ENCODE measurements at regions not wholly inside any gene's neighbourhood (a gene's known extent, or its start where the extent isn't known, plus 50 kb on each side); places are given as distances from the start of the nearest gene placed in this dataset.
A peak's percentile ranks its signal among the peaks of the same experiment; 100 is the strongest.

DNA sequence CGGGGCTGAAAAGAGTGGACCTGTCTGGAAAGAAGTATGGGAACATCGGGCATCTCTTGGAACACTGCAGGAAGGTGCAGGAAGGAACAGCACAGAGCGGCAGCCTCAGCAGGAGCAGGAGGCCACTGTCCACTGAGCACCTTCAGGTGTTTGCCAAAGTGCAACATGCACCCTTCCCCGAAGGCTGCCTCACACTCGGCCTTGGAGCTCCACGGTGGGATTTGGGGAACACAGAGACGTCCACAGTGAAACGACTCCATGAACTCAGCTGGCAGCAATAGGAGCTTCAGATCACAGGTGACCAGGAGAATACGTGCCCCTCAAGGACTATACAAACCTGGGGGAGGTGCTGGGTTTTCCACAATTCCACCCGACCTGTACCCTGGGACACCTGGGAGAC, 140.3 kb upstream of the RET start:
- Mint-ChIP-seq H3K4me3 (ENCODE audit: unreplicated experiment) (no peak overlapping the region), H3K4me1 (ENCODE audit: unreplicated experiment) (peaks cover 5% of the 10 kb centered on the region)

DNA sequence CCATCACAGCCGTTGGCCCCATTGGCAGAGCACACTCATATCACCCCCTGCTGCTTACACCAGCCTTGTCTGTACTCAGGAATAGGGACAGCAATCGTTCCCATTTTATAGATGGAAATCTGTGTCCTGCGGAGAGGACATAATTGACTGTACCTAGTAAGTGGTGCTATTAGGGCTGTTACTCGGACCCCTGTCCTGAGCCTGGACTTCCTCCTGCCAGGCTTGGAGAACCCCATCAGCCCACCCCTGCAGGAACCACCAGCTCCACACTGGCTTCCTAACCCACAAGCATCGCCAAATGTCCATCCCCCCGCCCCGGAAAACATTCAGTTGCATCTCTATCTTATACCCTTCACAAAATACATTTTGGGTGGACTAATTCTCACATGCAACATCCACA, 139.8 kb upstream of the RET start:
- peaks cover 23% of the 10 kb centered on the region for H3K27me3 Mint-ChIP-seq (ENCODE audit: unreplicated experiment)
- peaks cover 5% of the 10 kb centered on the region for H3K4me1 Mint-ChIP-seq (ENCODE audit: unreplicated experiment)
- TF ChIP-seq, protein P1, sequence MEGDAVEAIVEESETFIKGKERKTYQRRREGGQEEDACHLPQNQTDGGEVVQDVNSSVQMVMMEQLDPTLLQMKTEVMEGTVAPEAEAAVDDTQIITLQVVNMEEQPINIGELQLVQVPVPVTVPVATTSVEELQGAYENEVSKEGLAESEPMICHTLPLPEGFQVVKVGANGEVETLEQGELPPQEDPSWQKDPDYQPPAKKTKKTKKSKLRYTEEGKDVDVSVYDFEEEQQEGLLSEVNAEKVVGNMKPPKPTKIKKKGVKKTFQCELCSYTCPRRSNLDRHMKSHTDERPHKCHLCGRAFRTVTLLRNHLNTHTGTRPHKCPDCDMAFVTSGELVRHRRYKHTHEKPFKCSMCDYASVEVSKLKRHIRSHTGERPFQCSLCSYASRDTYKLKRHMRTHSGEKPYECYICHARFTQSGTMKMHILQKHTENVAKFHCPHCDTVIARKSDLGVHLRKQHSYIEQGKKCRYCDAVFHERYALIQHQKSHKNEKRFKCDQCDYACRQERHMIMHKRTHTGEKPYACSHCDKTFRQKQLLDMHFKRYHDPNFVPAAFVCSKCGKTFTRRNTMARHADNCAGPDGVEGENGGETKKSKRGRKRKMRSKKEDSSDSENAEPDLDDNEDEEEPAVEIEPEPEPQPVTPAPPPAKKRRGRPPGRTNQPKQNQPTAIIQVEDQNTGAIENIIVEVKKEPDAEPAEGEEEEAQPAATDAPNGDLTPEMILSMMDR (IDR thresholded peaks at IDR 0.05): no peak
- H3K36me3 Mint-ChIP-seq (ENCODE audit: unreplicated experiment): no peaks in the 10 kb centered on the region
- DNase-seq (ENCODE audit: extremely low spot score, unreplicated experiment): peak; percentile 69
- no peaks in the 10 kb centered on the region for H3K9me3 Mint-ChIP-seq (ENCODE audit: unreplicated experiment)
- no peak overlapping the region for H3K27ac Mint-ChIP-seq (ENCODE audit: unreplicated experiment)
- no peak overlapping the region for H3K4me3 Mint-ChIP-seq (ENCODE audit: unreplicated experiment)

More for the DNA sequence above, 140.3 kb upstream of the RET start:
- Mint-ChIP-seq H3K27ac (ENCODE audit: unreplicated experiment) (no peak overlapping the region), H3K9me3 (ENCODE audit: unreplicated experiment) (no peaks in the 10 kb centered on the region), H3K27me3 (ENCODE audit: unreplicated experiment) (peaks cover 23% of the 10 kb centered on the region), H3K36me3 (ENCODE audit: unreplicated experiment) (no peaks in the 10 kb centered on the region)
- DNase-seq (ENCODE audit: extremely low spot score, unreplicated experiment): peak; percentile 66
- TF ChIP-seq, protein P1 (IDR thresholded peaks at IDR 0.05): no peak

DNA sequence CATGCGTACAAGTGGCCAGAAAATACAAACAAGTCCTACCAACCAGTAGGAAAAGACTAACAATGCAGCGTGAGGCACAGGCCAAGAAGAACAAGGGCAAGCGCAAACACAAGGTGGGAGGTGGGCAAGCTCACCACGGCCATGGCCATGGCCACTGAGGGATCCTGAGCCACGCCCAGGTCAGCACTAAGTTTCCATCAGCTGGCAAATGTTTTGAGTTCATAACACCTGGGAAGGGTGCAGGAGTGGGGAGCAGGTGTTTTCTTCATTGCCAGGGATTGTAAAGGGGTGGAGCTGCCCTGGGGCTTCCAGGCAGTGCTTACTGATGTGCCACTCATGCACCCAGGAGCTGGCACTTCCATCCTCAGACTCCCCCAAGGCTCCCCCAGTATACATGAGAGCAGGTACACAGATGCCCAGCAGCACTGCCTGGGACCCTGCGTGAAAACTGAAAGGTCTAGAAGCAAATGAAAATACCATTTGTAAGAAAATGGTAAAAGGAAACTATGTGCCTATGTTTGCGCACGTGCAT, 139.2 kb upstream of the RET start:
- peak; percentile 63 for DNase-seq (ENCODE audit: extremely low spot score, unreplicated experiment)
- peaks cover 5% of the 10 kb centered on the region for H3K4me1 Mint-ChIP-seq (ENCODE audit: unreplicated experiment)
- peaks cover 21% of the 10 kb centered on the region for H3K27me3 Mint-ChIP-seq (ENCODE audit: unreplicated experiment)
- TF ChIP-seq, protein P1 (IDR thresholded peaks at IDR 0.05): no peak
- H3K27ac Mint-ChIP-seq (ENCODE audit: unreplicated experiment): no peak overlapping the region
- no peaks in the 10 kb centered on the region for H3K9me3 Mint-ChIP-seq (ENCODE audit: unreplicated experiment)
- no peak overlapping the region for H3K4me3 Mint-ChIP-seq (ENCODE audit: unreplicated experiment)
- no peaks in the 10 kb centered on the region for H3K36me3 Mint-ChIP-seq (ENCODE audit: unreplicated experiment)

DNA sequence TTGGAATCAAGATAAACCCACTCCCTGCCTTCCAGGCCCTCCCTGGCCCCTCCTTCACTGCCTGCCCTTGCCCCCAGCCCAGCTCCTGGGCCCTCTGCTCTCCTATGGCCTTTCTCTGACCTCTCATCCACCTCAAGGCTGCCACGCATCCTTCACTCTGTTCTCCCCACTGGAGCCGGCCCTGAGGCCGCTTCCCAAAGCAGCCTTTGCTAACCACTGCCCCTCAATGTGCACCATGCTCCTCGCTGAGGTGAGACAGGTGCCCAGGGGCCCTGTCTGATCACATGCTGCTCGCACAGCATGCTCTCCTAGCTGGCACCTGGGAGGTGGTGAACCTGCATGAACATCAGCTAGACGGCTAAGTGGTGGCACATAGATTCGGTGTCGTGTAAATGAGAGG, 138.5 kb upstream of the RET start:
- Mint-ChIP-seq H3K36me3 (ENCODE audit: unreplicated experiment) (no peaks in the 10 kb centered on the region), H3K9me3 (ENCODE audit: unreplicated experiment) (no peaks in the 10 kb centered on the region), H3K27me3 (ENCODE audit: unreplicated experiment) (peaks cover 17% of the 10 kb centered on the region), H3K4me3 (ENCODE audit: unreplicated experiment) (no peak overlapping the region), H3K4me1 (ENCODE audit: unreplicated experiment) (peaks cover 2% of the 10 kb centered on the region), H3K27ac (ENCODE audit: unreplicated experiment) (no peak overlapping the region)
- DNase-seq (ENCODE audit: extremely low spot score, unreplicated experiment): peak; percentile 64
- TF ChIP-seq, protein P1 (IDR thresholded peaks at IDR 0.05): no peak

DNA sequence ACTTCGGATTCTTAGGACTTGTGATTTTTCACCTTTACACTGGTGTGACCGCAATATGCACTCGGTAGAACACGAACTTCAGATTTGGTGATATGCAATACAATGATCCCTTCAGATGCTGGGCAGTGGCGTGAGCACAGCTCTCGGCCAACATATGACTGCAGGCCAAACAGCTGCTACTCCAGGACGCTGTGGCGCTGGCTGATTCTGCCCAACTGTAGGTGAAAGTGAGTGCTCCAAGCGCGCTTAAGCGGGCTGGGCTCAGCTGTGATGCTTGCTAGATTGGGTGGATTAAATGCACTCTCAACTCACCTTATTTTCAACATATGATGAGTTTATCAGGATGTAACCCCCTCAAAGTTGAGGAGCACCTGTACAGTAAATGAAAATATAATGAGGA, 137.6 kb upstream of the RET start:
- Mint-ChIP-seq H3K4me1 (ENCODE audit: unreplicated experiment) (peaks cover 2% of the 10 kb centered on the region), H3K36me3 (ENCODE audit: unreplicated experiment) (no peaks in the 10 kb centered on the region), H3K4me3 (ENCODE audit: unreplicated experiment) (no peak overlapping the region), H3K27me3 (ENCODE audit: unreplicated experiment) (peaks cover 12% of the 10 kb centered on the region), H3K9me3 (ENCODE audit: unreplicated experiment) (no peaks in the 10 kb centered on the region), H3K27ac (ENCODE audit: unreplicated experiment) (no peak overlapping the region)
- DNase-seq (ENCODE audit: extremely low spot score, unreplicated experiment): no peak
- TF ChIP-seq, protein P1 (IDR thresholded peaks at IDR 0.05): no peak
